HG03520 (cell line): ENCODE measurements at regions not wholly inside any gene's neighbourhood (a gene's known extent, or its start where the extent isn't known, plus 50 kb on each side); places are given as distances from the start of the nearest gene placed in this dataset.
"Not testable (repeated sequence)": the region's sequence is repeated elsewhere in the genome, so short reads cannot be mapped to it uniquely, and the experiment has no call there.

ENCODE experiments used
- ATAC-seq: cut with Tn5 transposase; IDR thresholded peaks from one replicate; pipeline ENCODE4 v1.9.1; 2021; ENCODE audit warnings: mild to moderate bottlenecking, moderate library complexity; ENCODE audit not compliant: unreplicated experiment

- no peak for ATAC-seq
Observed at GRCh38 chr5:33059081-33059480, 348.0 kb downstream of the NPR3 start.

- no peak for ATAC-seq
Observed at GRCh38 chr5:33065131-33065530, 354.0 kb downstream of the NPR3 start.

GRCh38 chr5:33067291-33067690 lies 356.2 kb downstream of the NPR3 start:
- ATAC-seq = no peak

GRCh38 chr5:33068786-33069185 lies 357.7 kb downstream of the NPR3 start:
- ATAC-seq = no peak

GRCh38 chr5:33072296-33072695 lies 361.2 kb downstream of the NPR3 start:
- no peak for ATAC-seq

GRCh38 chr5:33072726-33073125 lies 361.6 kb downstream of the NPR3 start:
- no peak for ATAC-seq

- no peak for ATAC-seq
Observed at GRCh38 chr5:33073881-33074327, 362.8 kb downstream of the NPR3 start.

- no peak for ATAC-seq
Observed at GRCh38 chr5:33074548-33074947, 363.4 kb downstream of the NPR3 start.

GRCh38 chr5:33075731-33076130 lies 364.6 kb downstream of the NPR3 start:
- no peak for ATAC-seq

GRCh38 chr5:33079548-33079947 lies 361.2 kb upstream of the TARS1 start:
- no peak for ATAC-seq

GRCh38 chr5:33080287-33080686 lies 360.5 kb upstream of the TARS1 start:
- ATAC-seq = no peak

- no peak for ATAC-seq
Observed at GRCh38 chr5:33088176-33088575, 352.6 kb upstream of the TARS1 start.

- ATAC-seq = no peak
Observed at GRCh38 chr5:33091571-33092363, 349.0 kb upstream of the TARS1 start.

- ATAC-seq = no peak
Observed at GRCh38 chr5:33092719-33093118, 348.0 kb upstream of the TARS1 start.

GRCh38 chr5:33102551-33102950 lies 338.2 kb upstream of the TARS1 start:
- ATAC-seq = no peak

GRCh38 chr5:33105521-33105941 lies 335.2 kb upstream of the TARS1 start:
- ATAC-seq = no peak

- not testable (repeated sequence) for ATAC-seq
Observed at GRCh38 chr5:33110496-33110895, 330.3 kb upstream of the TARS1 start.

GRCh38 chr5:33114361-33114760 lies 326.4 kb upstream of the TARS1 start:
- ATAC-seq = no peak

GRCh38 chr5:33115467-33115866 lies 325.3 kb upstream of the TARS1 start:
- no peak for ATAC-seq

- no peak for ATAC-seq
Observed at GRCh38 chr5:33118761-33119415, 321.9 kb upstream of the TARS1 start.

GRCh38 chr5:33120671-33121070 lies 320.1 kb upstream of the TARS1 start:
- ATAC-seq = no peak

GRCh38 chr5:33129309-33129708 lies 311.5 kb upstream of the TARS1 start:
- no peak for ATAC-seq
